ENCODE measurements at regions not wholly inside any gene's neighbourhood (a gene's known extent, or its start where the extent isn't known, plus 50 kb on each side); places are given as distances from the start of the nearest gene placed in this dataset.

- TF ChIP-seq, protein P1, sequence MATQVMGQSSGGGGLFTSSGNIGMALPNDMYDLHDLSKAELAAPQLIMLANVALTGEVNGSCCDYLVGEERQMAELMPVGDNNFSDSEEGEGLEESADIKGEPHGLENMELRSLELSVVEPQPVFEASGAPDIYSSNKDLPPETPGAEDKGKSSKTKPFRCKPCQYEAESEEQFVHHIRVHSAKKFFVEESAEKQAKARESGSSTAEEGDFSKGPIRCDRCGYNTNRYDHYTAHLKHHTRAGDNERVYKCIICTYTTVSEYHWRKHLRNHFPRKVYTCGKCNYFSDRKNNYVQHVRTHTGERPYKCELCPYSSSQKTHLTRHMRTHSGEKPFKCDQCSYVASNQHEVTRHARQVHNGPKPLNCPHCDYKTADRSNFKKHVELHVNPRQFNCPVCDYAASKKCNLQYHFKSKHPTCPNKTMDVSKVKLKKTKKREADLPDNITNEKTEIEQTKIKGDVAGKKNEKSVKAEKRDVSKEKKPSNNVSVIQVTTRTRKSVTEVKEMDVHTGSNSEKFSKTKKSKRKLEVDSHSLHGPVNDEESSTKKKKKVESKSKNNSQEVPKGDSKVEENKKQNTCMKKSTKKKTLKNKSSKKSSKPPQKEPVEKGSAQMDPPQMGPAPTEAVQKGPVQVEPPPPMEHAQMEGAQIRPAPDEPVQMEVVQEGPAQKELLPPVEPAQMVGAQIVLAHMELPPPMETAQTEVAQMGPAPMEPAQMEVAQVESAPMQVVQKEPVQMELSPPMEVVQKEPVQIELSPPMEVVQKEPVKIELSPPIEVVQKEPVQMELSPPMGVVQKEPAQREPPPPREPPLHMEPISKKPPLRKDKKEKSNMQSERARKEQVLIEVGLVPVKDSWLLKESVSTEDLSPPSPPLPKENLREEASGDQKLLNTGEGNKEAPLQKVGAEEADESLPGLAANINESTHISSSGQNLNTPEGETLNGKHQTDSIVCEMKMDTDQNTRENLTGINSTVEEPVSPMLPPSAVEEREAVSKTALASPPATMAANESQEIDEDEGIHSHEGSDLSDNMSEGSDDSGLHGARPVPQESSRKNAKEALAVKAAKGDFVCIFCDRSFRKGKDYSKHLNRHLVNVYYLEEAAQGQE (IDR thresholded peaks at IDR 0.05): no peak
- TF ChIP-seq, protein P2, sequence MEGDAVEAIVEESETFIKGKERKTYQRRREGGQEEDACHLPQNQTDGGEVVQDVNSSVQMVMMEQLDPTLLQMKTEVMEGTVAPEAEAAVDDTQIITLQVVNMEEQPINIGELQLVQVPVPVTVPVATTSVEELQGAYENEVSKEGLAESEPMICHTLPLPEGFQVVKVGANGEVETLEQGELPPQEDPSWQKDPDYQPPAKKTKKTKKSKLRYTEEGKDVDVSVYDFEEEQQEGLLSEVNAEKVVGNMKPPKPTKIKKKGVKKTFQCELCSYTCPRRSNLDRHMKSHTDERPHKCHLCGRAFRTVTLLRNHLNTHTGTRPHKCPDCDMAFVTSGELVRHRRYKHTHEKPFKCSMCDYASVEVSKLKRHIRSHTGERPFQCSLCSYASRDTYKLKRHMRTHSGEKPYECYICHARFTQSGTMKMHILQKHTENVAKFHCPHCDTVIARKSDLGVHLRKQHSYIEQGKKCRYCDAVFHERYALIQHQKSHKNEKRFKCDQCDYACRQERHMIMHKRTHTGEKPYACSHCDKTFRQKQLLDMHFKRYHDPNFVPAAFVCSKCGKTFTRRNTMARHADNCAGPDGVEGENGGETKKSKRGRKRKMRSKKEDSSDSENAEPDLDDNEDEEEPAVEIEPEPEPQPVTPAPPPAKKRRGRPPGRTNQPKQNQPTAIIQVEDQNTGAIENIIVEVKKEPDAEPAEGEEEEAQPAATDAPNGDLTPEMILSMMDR (IDR thresholded peaks at IDR 0.05; ENCODE audit: low read depth, low read length, missing input control): no peak
- TF ChIP-seq JUND (IDR thresholded peaks at IDR 0.05): no peak
- TF ChIP-seq GABPA (IDR thresholded peaks at IDR 0.05 in 1 of 2, conservative IDR thresholded peaks at IDR 0.05 in 1 of 2): no peak
- TF ChIP-seq, protein P3, sequence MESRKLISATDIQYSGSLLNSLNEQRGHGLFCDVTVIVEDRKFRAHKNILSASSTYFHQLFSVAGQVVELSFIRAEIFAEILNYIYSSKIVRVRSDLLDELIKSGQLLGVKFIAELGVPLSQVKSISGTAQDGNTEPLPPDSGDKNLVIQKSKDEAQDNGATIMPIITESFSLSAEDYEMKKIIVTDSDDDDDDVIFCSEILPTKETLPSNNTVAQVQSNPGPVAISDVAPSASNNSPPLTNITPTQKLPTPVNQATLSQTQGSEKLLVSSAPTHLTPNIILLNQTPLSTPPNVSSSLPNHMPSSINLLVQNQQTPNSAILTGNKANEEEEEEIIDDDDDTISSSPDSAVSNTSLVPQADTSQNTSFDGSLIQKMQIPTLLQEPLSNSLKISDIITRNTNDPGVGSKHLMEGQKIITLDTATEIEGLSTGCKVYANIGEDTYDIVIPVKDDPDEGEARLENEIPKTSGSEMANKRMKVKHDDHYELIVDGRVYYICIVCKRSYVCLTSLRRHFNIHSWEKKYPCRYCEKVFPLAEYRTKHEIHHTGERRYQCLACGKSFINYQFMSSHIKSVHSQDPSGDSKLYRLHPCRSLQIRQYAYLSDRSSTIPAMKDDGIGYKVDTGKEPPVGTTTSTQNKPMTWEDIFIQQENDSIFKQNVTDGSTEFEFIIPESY (IDR thresholded peaks at IDR 0.05): no peak
- no peak for TF ChIP-seq SP1 (IDR thresholded peaks at IDR 0.05)
- TF ChIP-seq RXRA (IDR thresholded peaks at IDR 0.05): no peak
- TF ChIP-seq MAX (IDR thresholded peaks at IDR 0.05): no peak
Observed at GRCh38 chr2:208798698-208799097, 392.1 kb downstream of the PTH2R start.
